Ovary (tissue), 3 donors: ENCODE measurements at regions not wholly inside any gene's neighbourhood (a gene's known extent, or its start where the extent isn't known, plus 50 kb on each side); places are given as distances from the start of the nearest gene placed in this dataset.

Experiments used
- CTCF ChIP-seq, 3 donors: fragments of 450-650 bp in 2 of 3; fragments of 200-600 bp in 1 of 3; IDR thresholded peaks; one replicate each; pipeline versions ENCODE4 v1.5.1 to v1.8.0; 2016 to 2022; ENCODE audit warnings: antibody characterized with exemption in 3 of 3, mild to moderate bottlenecking in 1 of 3
- POLR2A ChIP-seq: fragments of 450-650 bp; IDR thresholded peaks from one replicate; pipeline ENCODE4 v1.6.1; 2017; ENCODE audit warnings: antibody characterized with exemption, mild to moderate bottlenecking, moderate library complexity
- donor health status: DM: no; HTN: no; CAD: no.

GRCh38 chr4:17310269-17310652 is 201.6 kb downstream of the QDPR start:
- TF ChIP-seq CTCF (IDR thresholded peaks at IDR 0.05) (no peak), POLR2A (no peak)
